ENCODE measurements at regions not wholly inside any gene's neighbourhood (a gene's known extent, or its start where the extent isn't known, plus 50 kb on each side); places are given as distances from the start of the nearest gene placed in this dataset.

GRCh38 chr15:98268163-98268562 is 307.7 kb downstream of the ARRDC4 start:
- TF ChIP-seq EZH2 (IDR thresholded peaks at IDR 0.05; ENCODE audit: insufficient read depth, low read length) = no peak
- TF ChIP-seq CTCF (IDR thresholded peaks at IDR 0.05; ENCODE audit: insufficient read depth, low read depth, low read length) = no peak
